H1 (cell line): ENCODE measurements at regions not wholly inside any gene's neighbourhood (a gene's known extent, or its start where the extent isn't known, plus 50 kb on each side); places are given as distances from the start of the nearest gene placed in this dataset.
A peak's percentile ranks its signal among the peaks of the same experiment; 100 is the strongest.

Experiments used
- CTCF ChIA-PET: fragments of 300-600 bp; sonication (Branson Sonifier 250); formaldehyde crosslinking; loops from one replicate; lab custom pipeline; 2021; ENCODE audit not compliant: partially characterized antibody; lab: Charles Lee
- POLR2A ChIA-PET: fragments of 300-600 bp; sonication (Branson Sonifier 250); formaldehyde crosslinking; loops from one replicate; lab custom pipeline; 2021; ENCODE audit warnings: inconsistent platforms; ENCODE audit not compliant: partially characterized antibody; lab: Charles Lee
- DNase-seq, 2 experiments: peaks; one replicate each; pipeline versions ENCODE4 v3.0.0 to v3.0.0-alpha.2; 2010 to 2022; ENCODE audit warnings: low spot score in 2 of 2, low read depth in 1 of 2, mixed read lengths in 1 of 2
- FAIRE-seq: peaks from 2 replicates; lab custom pipeline; 2011; peaks lifted over from hg19 to GRCh38; lab: Jason Lieb, UNC
- H2AFZ ChIP-seq: 2 replicates; pipeline ENCODE4 v1.8.1; 2012; ENCODE audit warnings: low read length, inconsistent platforms
- H2AK5ac ChIP-seq: 2 replicates; pipeline ENCODE4 v1.6.1; 2013; ENCODE audit warnings: low read depth, low read length
- H2BK120ac ChIP-seq: replicated peaks from 2 replicates; pipeline ENCODE3; 2013; ENCODE audit warnings: low read depth, low read length, inconsistent platforms
- H2BK12ac ChIP-seq: 2 replicates; pipeline ENCODE4 v1.6.1; 2013; ENCODE audit warnings: low read depth, low read length
- H2BK15ac ChIP-seq: 2 replicates; pipeline ENCODE4 v1.6.1; 2013; ENCODE audit warnings: low read length
- H2BK20ac ChIP-seq: 2 replicates; pipeline ENCODE4 v1.6.1; 2013; ENCODE audit warnings: low read length
- H2BK5ac ChIP-seq: 2 replicates; pipeline ENCODE4 v1.6.1; 2013; ENCODE audit warnings: low read depth, low read length
- H3K14ac ChIP-seq: 2 replicates; pipeline ENCODE4 v1.6.1; 2013; ENCODE audit warnings: inconsistent platforms; ENCODE audit not compliant: insufficient read length
- H3K18ac ChIP-seq: 2 replicates; pipeline ENCODE4 v1.6.1; 2013; ENCODE audit warnings: low read length; ENCODE audit errors: extremely low read depth
- H3K23ac ChIP-seq: 2 replicates; pipeline ENCODE4 v1.6.1; 2013; ENCODE audit warnings: inconsistent platforms; ENCODE audit not compliant: insufficient read length
- H3K23me2 ChIP-seq: 2 replicates; pipeline ENCODE4 v1.6.1; 2013; ENCODE audit warnings: low read depth, low read length
- H3K27ac ChIP-seq: 2 replicates; pipeline ENCODE4 v1.6.1; 2011; ENCODE audit warnings: low read depth, low read length, inconsistent platforms
- H3K27me3 ChIP-seq, 4 experiments: replicated peaks in 1 of 4; 1 replicate in 1 of 4; 2 replicates in 3 of 4; pipeline versions ENCODE4 v1.6.1 to v1.8.1; 2011 to 2013; ENCODE audit warnings: low read length in 3 of 4, mild to moderate bottlenecking in 3 of 4, inconsistent platforms in 2 of 4, mixed read lengths in 2 of 4, moderate library complexity in 1 of 4; ENCODE audit not compliant: control insufficient read depth in 3 of 4, insufficient read depth in 3 of 4; ENCODE audit errors: extremely low read depth in 1 of 4
- H3K36me3 ChIP-seq, 4 experiments: 2 replicates each; pipeline versions ENCODE4 v1.6.1 to v1.8.1; 2011 to 2013; ENCODE audit warnings: mild to moderate bottlenecking in 4 of 4, low read length in 3 of 4, moderate library complexity in 2 of 4, control low read depth in 1 of 4, inconsistent platforms in 1 of 4; ENCODE audit not compliant: insufficient read depth in 4 of 4, control insufficient read depth in 2 of 4
- H3K4ac ChIP-seq: replicated peaks from 2 replicates; pipeline ENCODE3; 2013; ENCODE audit warnings: low read length, low read depth, mixed read lengths, inconsistent platforms; ENCODE audit not compliant: insufficient read length
- H3K4me1 ChIP-seq, 4 experiments: replicated peaks in 1 of 4; 1 replicate in 1 of 4; 2 replicates in 3 of 4; pipeline versions ENCODE4 v1.6.1 to v1.8.1; 2011 to 2013; ENCODE audit warnings: low read length in 3 of 4, inconsistent platforms in 2 of 4, mixed read lengths in 1 of 4; ENCODE audit not compliant: insufficient read depth in 4 of 4, control insufficient read depth in 3 of 4
- H3K4me2 ChIP-seq, 2 experiments: 2 replicates each; pipeline versions ENCODE4 v1.6.1 to v1.8.1; 2011 to 2013; ENCODE audit warnings: low read depth in 2 of 2, low read length in 2 of 2, control low read depth in 1 of 2, inconsistent platforms in 1 of 2, mild to moderate bottlenecking in 1 of 2; ENCODE audit not compliant: insufficient read depth in 1 of 2
- H3K4me3 ChIP-seq, 4 experiments: fragments of 200-600, 300-600 bp in 1 of 4; sonication (generic), shearing (Covaris generic), sonication (Bioruptor Twin) in 1 of 4; 2 replicates each; pipeline versions ENCODE4 v1.5.1 to v1.8.1; 2011 to 2016; ENCODE audit warnings: low read length in 4 of 4, low read depth in 3 of 4, control low read depth in 2 of 4, inconsistent platforms in 2 of 4, mild to moderate bottlenecking in 2 of 4, mixed read lengths in 1 of 4, moderate library complexity in 1 of 4; ENCODE audit not compliant: insufficient read depth in 2 of 4; ENCODE audit errors: extremely low read depth in 1 of 4
- H3K56ac ChIP-seq: replicated peaks from 2 replicates; pipeline ENCODE3; 2013; ENCODE audit warnings: low read depth, mild to moderate bottlenecking, mixed read lengths, low read length, inconsistent platforms; ENCODE audit not compliant: insufficient read length
- H3K79me1 ChIP-seq: 2 replicates; pipeline ENCODE4 v1.6.1; 2013; ENCODE audit warnings: low read depth, low read length, control low read depth
- H3K79me2 ChIP-seq, 2 experiments: 2 replicates each; pipeline versions ENCODE4 v1.6.1 to v1.8.1; 2012 to 2013; ENCODE audit warnings: low read length in 2 of 2, mild to moderate bottlenecking in 2 of 2, inconsistent platforms in 1 of 2; ENCODE audit not compliant: insufficient read depth in 2 of 2, control insufficient read depth in 1 of 2
- H3K9ac ChIP-seq, 4 experiments: replicated peaks in 1 of 4; 1 replicate in 1 of 4; 2 replicates in 3 of 4; pipeline versions ENCODE4 v1.6.1 to v1.8.1; 2011 to 2013; ENCODE audit warnings: low read depth in 3 of 4, low read length in 3 of 4, control low read depth in 2 of 4, mild to moderate bottlenecking in 2 of 4, moderate library complexity in 2 of 4, inconsistent platforms in 1 of 4; ENCODE audit errors: extremely low read depth in 1 of 4
- H3K9me3 ChIP-seq, 2 experiments: 2 replicates each; pipeline versions ENCODE4 v1.6.1 to v1.8.1; 2012 to 2013; ENCODE audit warnings: mild to moderate bottlenecking in 2 of 2, moderate library complexity in 2 of 2, control low read depth in 1 of 2, inconsistent platforms in 1 of 2, low read depth in 1 of 2, low read length in 1 of 2, mixed read lengths in 1 of 2; ENCODE audit not compliant: insufficient read depth in 2 of 2
- H4K20me1 ChIP-seq, 2 experiments: replicated peaks in 1 of 2; 2 replicates each; pipeline versions ENCODE3 to v1.8.1; 2011 to 2013; ENCODE audit warnings: inconsistent platforms in 2 of 2, low read length in 2 of 2, mild to moderate bottlenecking in 1 of 2; ENCODE audit not compliant: insufficient read depth in 2 of 2, control insufficient read depth in 1 of 2
- H4K5ac ChIP-seq: 2 replicates; pipeline ENCODE4 v1.6.1; 2013; ENCODE audit warnings: low read length, low read depth, mixed read lengths, inconsistent platforms; ENCODE audit not compliant: insufficient read length
- H4K8ac ChIP-seq: 2 replicates; pipeline ENCODE4 v1.8.0; 2013; ENCODE audit warnings: mild to moderate bottlenecking, moderate library complexity, low read length, inconsistent platforms; ENCODE audit not compliant: insufficient read depth; ENCODE audit errors: extremely low read depth
- H4K91ac ChIP-seq: replicated peaks from 2 replicates; pipeline ENCODE3; 2013; ENCODE audit warnings: low read length, mixed read lengths, inconsistent platforms; ENCODE audit not compliant: insufficient read length
- KDM5A ChIP-seq: fragments of 200-600 bp; IDR thresholded peaks from 2 replicates; pipeline ENCODE4 v1.7.1; 2012; ENCODE audit warnings: mild to moderate bottlenecking, low read length, inconsistent platforms, mixed read lengths
- MAFK ChIP-seq: IDR thresholded peaks from 2 replicates; pipeline ENCODE4 v1.6.1; 2012; ENCODE audit warnings: low read depth, mild to moderate bottlenecking, improper control_type of control experiment, low read length
- RAD21 ChIP-seq, 2 experiments: IDR thresholded peaks in 1 of 2; conservative IDR thresholded peaks in 1 of 2; 2 replicates each; pipeline ENCODE4 v1.6.1; 2011; ENCODE audit warnings: low read depth in 2 of 2, low read length in 2 of 2, improper control_type of control experiment in 1 of 2, inconsistent platforms in 1 of 2, mild to moderate bottlenecking in 1 of 2, moderate library complexity in 1 of 2
- RNF2 ChIP-seq: fragments of 200-900, 300-1000 bp; sonication (generic); IDR thresholded peaks from 2 replicates; pipeline ENCODE4 v1.7.1; 2016; ENCODE audit warnings: borderline replicate concordance, low read depth, mild to moderate bottlenecking, antibody characterized with exemption, low read length; ENCODE audit not compliant: poor library complexity, severe bottlenecking; ENCODE audit errors: missing control alignments
- RXRA ChIP-seq: IDR thresholded peaks from 2 replicates; pipeline ENCODE4 v1.6.1; 2011; ENCODE audit warnings: low read depth, mild to moderate bottlenecking, low read length, moderate library complexity; ENCODE audit not compliant: insufficient read depth
- SIN3A ChIP-seq, 2 experiments: IDR thresholded peaks in 1 of 2; conservative IDR thresholded peaks in 1 of 2; 2 replicates each; pipeline ENCODE4 v1.6.1; 2011 to 2012; ENCODE audit warnings: low read length in 2 of 2, improper control_type of control experiment in 1 of 2, low read depth in 1 of 2, mild to moderate bottlenecking in 1 of 2
- TEAD4 ChIP-seq: IDR thresholded peaks from 2 replicates; pipeline ENCODE4 v1.6.1; 2012; ENCODE audit warnings: low read depth, low read length, inconsistent platforms, mixed read lengths
- WGBS, 2 experiments: shearing (Covaris generic) in 1 of 2; methylation state at CpG; one replicate each; pipeline versions ENCODE4 v1.1.6 to v1.1.7; 2013 to 2015; ENCODE audit warnings: low lambda C conversion rate in 2 of 2, mixed read lengths in 2 of 2, inconsistent platforms in 1 of 2, low coverage in 1 of 2, missing lambda C conversion rate in 1 of 2; ENCODE audit not compliant: insufficient replicate concordance in 2 of 2, insufficient coverage in 1 of 2, insufficient read length in 1 of 2; ENCODE audit errors: extremely low coverage in 1 of 2, missing lambda C conversion rate in 1 of 2; 5-methylcytosine and 5-hydroxymethylcytosine counted together
- TF ChIP-seq, protein P1 (sequence below), 3 experiments: IDR thresholded peaks; 1 replicate in 2 of 3; 2 replicates in 1 of 3; pipeline versions ENCODE4 v1.5.1 to v1.6.1; 2011; ENCODE audit warnings: low read length in 3 of 3, mild to moderate bottlenecking in 3 of 3, inconsistent platforms in 2 of 3, low read depth in 1 of 3, moderate library complexity in 1 of 3; ENCODE audit not compliant: insufficient read depth in 1 of 3; ENCODE audit errors: control extremely low read depth in 1 of 3

GRCh38 chr1:73635021-73635420, 563.0 kb downstream of the LRRIQ3 start:
- Histone ChIP-seq H2BK5ac (no peak overlapping the region), H4K91ac (no peak overlapping the region), H3K9ac (no peak overlapping the region), H3K18ac (no peak overlapping the region), H3K23me2 (no peaks in the 10 kb centered on the region; the same call in 1 of the 2 replicates), H3K4me1 (no peaks in the 10 kb centered on the region), H3K79me2 (no peaks in the 10 kb centered on the region), H3K4me3 (no peak overlapping the region), H3K14ac (no peak overlapping the region), H3K27ac (no peak overlapping the region), H3K36me3 (no peaks in the 10 kb centered on the region), H3K4me2 (no peak overlapping the region), H3K23ac (no peak overlapping the region), H3K79me1 (no peaks in the 10 kb centered on the region), H3K27me3 (no peaks in the 10 kb centered on the region), H3K4ac (no peak overlapping the region), H3K9me3 (no peaks in the 10 kb centered on the region), H2BK12ac (no peak overlapping the region), H2AK5ac (no peak overlapping the region), H2BK20ac (no peak overlapping the region), H2AFZ (0 out of 2 replicates have a peak overlapping the region, but pooled peaks have one; percentile 57), H4K5ac (no peak overlapping the region), H3K56ac (no peak overlapping the region), H4K8ac (no peak overlapping the region), H2BK15ac (no peak overlapping the region), H4K20me1 (no peaks in the 10 kb centered on the region), H2BK120ac (no peak overlapping the region)
- DNase-seq (no peak), FAIRE-seq (no peak)
- ChIA-PET CTCF (interaction anchor here (1.4 kb wide), 1 partner anchor 12 kb away, joined by 4 read pairs; no protein-coding TSS in a partner anchor), POLR2A (no interaction called here)
- WGBS, 2 experiments, result 90% methylated on average over 3 of the region's 3 CpGs; no CpG with 5 or more reads in 1 of the 2 experiments
- TF ChIP-seq RAD21 (IDR thresholded peaks at IDR 0.05 in 1 of 2, conservative IDR thresholded peaks at IDR 0.05 in 1 of 2; ENCODE audit: low read depth in 2 of 2, low read length in 2 of 2) (peak; percentile 57 to 63), TEAD4 (no peak), RXRA (no peak), KDM5A (no peak), RNF2 (no peak), SIN3A (conservative IDR thresholded peaks at IDR 0.05 in 1 of 2, IDR thresholded peaks at IDR 0.05 in 1 of 2; ENCODE audit: low read depth in 1 of 2, low read length in 2 of 2) (no peak), MAFK (no peak)
- TF ChIP-seq, protein P1, sequence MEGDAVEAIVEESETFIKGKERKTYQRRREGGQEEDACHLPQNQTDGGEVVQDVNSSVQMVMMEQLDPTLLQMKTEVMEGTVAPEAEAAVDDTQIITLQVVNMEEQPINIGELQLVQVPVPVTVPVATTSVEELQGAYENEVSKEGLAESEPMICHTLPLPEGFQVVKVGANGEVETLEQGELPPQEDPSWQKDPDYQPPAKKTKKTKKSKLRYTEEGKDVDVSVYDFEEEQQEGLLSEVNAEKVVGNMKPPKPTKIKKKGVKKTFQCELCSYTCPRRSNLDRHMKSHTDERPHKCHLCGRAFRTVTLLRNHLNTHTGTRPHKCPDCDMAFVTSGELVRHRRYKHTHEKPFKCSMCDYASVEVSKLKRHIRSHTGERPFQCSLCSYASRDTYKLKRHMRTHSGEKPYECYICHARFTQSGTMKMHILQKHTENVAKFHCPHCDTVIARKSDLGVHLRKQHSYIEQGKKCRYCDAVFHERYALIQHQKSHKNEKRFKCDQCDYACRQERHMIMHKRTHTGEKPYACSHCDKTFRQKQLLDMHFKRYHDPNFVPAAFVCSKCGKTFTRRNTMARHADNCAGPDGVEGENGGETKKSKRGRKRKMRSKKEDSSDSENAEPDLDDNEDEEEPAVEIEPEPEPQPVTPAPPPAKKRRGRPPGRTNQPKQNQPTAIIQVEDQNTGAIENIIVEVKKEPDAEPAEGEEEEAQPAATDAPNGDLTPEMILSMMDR (IDR thresholded peaks at IDR 0.05; ENCODE audit: control extremely low read depth in 1 of 3, insufficient read depth in 1 of 3, low read depth in 1 of 3, low read length in 3 of 3), result peak in 2 of 3 experiments; percentile 18 to 44; a peak in 2 of 4 replicates
